Muscle layer of colon (tissue), 2 donors: ENCODE measurements at regions not wholly inside any gene's neighbourhood (a gene's known extent, or its start where the extent isn't known, plus 50 kb on each side); places are given as distances from the start of the nearest gene placed in this dataset.

Source experiments
- H3K27ac ChIP-seq: one replicate; pipeline ENCODE4 v1.7.0; 2013; ENCODE audit warnings: low read depth, mild to moderate bottlenecking, low read length, moderate library complexity
- H3K27me3 ChIP-seq, 2 donors: one replicate each; pipeline ENCODE4 v1.7.0; 2013; ENCODE audit warnings: low read length in 2 of 2, mild to moderate bottlenecking in 2 of 2; ENCODE audit not compliant: insufficient read depth in 2 of 2, control insufficient read depth in 1 of 2
- H3K36me3 ChIP-seq: one replicate; pipeline ENCODE4 v1.7.0; 2013; ENCODE audit warnings: mild to moderate bottlenecking, low read length; ENCODE audit not compliant: insufficient read depth
- H3K4me1 ChIP-seq: one replicate; pipeline ENCODE4 v1.7.0; 2013; ENCODE audit warnings: mild to moderate bottlenecking, low read length; ENCODE audit not compliant: insufficient read depth
- H3K4me3 ChIP-seq, 2 donors: one replicate each; pipeline ENCODE4 v1.7.0; 2013; ENCODE audit warnings: low read length in 2 of 2, low read depth in 1 of 2, mild to moderate bottlenecking in 1 of 2, moderate library complexity in 1 of 2
- H3K9ac ChIP-seq: one replicate; pipeline ENCODE4 v1.7.0; 2013; ENCODE audit warnings: low read length
- H3K9me3 ChIP-seq: one replicate; pipeline ENCODE4 v1.7.0; 2013; ENCODE audit warnings: mild to moderate bottlenecking, low read length
- donor health status: abdominal sarcoma.
- donor health status: Adenocarcinoma of cecum.

GRCh38 chr6:141359953-141360352, 772.8 kb upstream of the GJE1 start:
- Histone ChIP-seq H3K9ac (no peak overlapping the region), H3K9me3 (no peaks in the 10 kb centered on the region), H3K27me3 (no peaks in the 10 kb centered on the region), H3K36me3 (no peaks in the 10 kb centered on the region), H3K4me1 (no peaks in the 10 kb centered on the region), H3K27ac (no peak overlapping the region), H3K4me3 (no peak overlapping the region)

GRCh38 chr6:141354191-141354955, 778.4 kb upstream of the GJE1 start:
- Histone ChIP-seq H3K9me3 (no peaks in the 10 kb centered on the region), H3K27ac (no peak overlapping the region)

GRCh38 chr6:141351721-141352120, 781.0 kb upstream of the GJE1 start:
- Histone ChIP-seq H3K36me3 (no peaks in the 10 kb centered on the region), H3K27me3 (no peaks in the 10 kb centered on the region), H3K27ac (no peak overlapping the region), H3K4me3 (no peak overlapping the region), H3K4me1 (no peaks in the 10 kb centered on the region), H3K9ac (no peak overlapping the region), H3K9me3 (no peaks in the 10 kb centered on the region)

More at GRCh38 chr6:141354191-141354955, 778.4 kb upstream of the GJE1 start:
- H3K9ac ChIP-seq: no peak overlapping the region
- H3K4me3 ChIP-seq: no peak overlapping the region
- no peaks in the 10 kb centered on the region for H3K4me1 ChIP-seq
- H3K27me3 ChIP-seq: no peaks in the 10 kb centered on the region
- H3K36me3 ChIP-seq: no peaks in the 10 kb centered on the region

GRCh38 chr6:141349710-141350109, 783.0 kb upstream of the GJE1 start:
- H3K9me3 ChIP-seq: no peaks in the 10 kb centered on the region
- H3K9ac ChIP-seq: no peak overlapping the region
- H3K4me1 ChIP-seq: no peaks in the 10 kb centered on the region
- H3K27ac ChIP-seq: no peak overlapping the region
- H3K4me3 ChIP-seq: no peak overlapping the region
- H3K36me3 ChIP-seq: no peaks in the 10 kb centered on the region
- H3K27me3 ChIP-seq: no peaks in the 10 kb centered on the region

GRCh38 chr6:141347906-141348492, 784.7 kb upstream of the GJE1 start:
- H3K27me3 ChIP-seq: no peaks in the 10 kb centered on the region
- no peaks in the 10 kb centered on the region for H3K9me3 ChIP-seq
- no peak overlapping the region for H3K27ac ChIP-seq
- H3K36me3 ChIP-seq: no peaks in the 10 kb centered on the region
- H3K4me3 ChIP-seq: no peak overlapping the region
- no peak overlapping the region for H3K9ac ChIP-seq
- no peaks in the 10 kb centered on the region for H3K4me1 ChIP-seq

GRCh38 chr6:141347086-141347485, 785.6 kb upstream of the GJE1 start:
- H3K36me3 ChIP-seq: no peaks in the 10 kb centered on the region
- H3K27me3 ChIP-seq: no peaks in the 10 kb centered on the region
- H3K9me3 ChIP-seq: no peaks in the 10 kb centered on the region
- no peak overlapping the region for H3K27ac ChIP-seq
- no peak overlapping the region for H3K9ac ChIP-seq
- no peaks in the 10 kb centered on the region for H3K4me1 ChIP-seq
- no peak overlapping the region for H3K4me3 ChIP-seq

- H3K9ac ChIP-seq: no peak overlapping the region
- H3K36me3 ChIP-seq: no peaks in the 10 kb centered on the region
- no peaks in the 10 kb centered on the region for H3K9me3 ChIP-seq
- H3K27me3 ChIP-seq: no peaks in the 10 kb centered on the region
- no peak overlapping the region for H3K27ac ChIP-seq
- H3K4me1 ChIP-seq: no peaks in the 10 kb centered on the region
- H3K4me3 ChIP-seq: no peak overlapping the region
Measured at GRCh38 chr6:141346535-141346934, 786.2 kb upstream of the GJE1 start.

GRCh38 chr6:141337191-141337590, 795.5 kb upstream of the GJE1 start:
- no peaks in the 10 kb centered on the region for H3K9me3 ChIP-seq
- H3K36me3 ChIP-seq: no peaks in the 10 kb centered on the region
- peaks cover 11% of the 10 kb centered on the region for H3K4me1 ChIP-seq

GRCh38 chr6:141335477-141336273, 797.0 kb upstream of the GJE1 start:
- H3K4me1 ChIP-seq: peaks cover 11% of the 10 kb centered on the region
- H3K36me3 ChIP-seq: no peaks in the 10 kb centered on the region
- no peak overlapping the region for H3K9ac ChIP-seq
- no peaks in the 10 kb centered on the region for H3K27me3 ChIP-seq
- no peak overlapping the region for H3K27ac ChIP-seq
- no peaks in the 10 kb centered on the region for H3K9me3 ChIP-seq
- H3K4me3 ChIP-seq: no peak overlapping the region

More at GRCh38 chr6:141337191-141337590, 795.5 kb upstream of the GJE1 start:
- H3K27me3 ChIP-seq: no peaks in the 10 kb centered on the region
- H3K9ac ChIP-seq: no peak overlapping the region
- no peak overlapping the region for H3K4me3 ChIP-seq
- no peak overlapping the region for H3K27ac ChIP-seq

GRCh38 chr6:141326925-141327324, 805.8 kb upstream of the GJE1 start:
- no peak overlapping the region for H3K9ac ChIP-seq
- H3K4me3 ChIP-seq: no peak overlapping the region
- H3K27me3 ChIP-seq: no peaks in the 10 kb centered on the region
- no peak overlapping the region for H3K27ac ChIP-seq
- no peaks in the 10 kb centered on the region for H3K9me3 ChIP-seq
- no peaks in the 10 kb centered on the region for H3K36me3 ChIP-seq
- H3K4me1 ChIP-seq: no peaks in the 10 kb centered on the region

- Histone ChIP-seq H3K9ac (no peak overlapping the region), H3K27ac (no peak overlapping the region), H3K4me1 (no peaks in the 10 kb centered on the region), H3K9me3 (no peaks in the 10 kb centered on the region), H3K27me3 (no peaks in the 10 kb centered on the region), H3K4me3 (no peak overlapping the region), H3K36me3 (no peaks in the 10 kb centered on the region)
Measured at GRCh38 chr6:141326426-141326825, 806.3 kb upstream of the GJE1 start.
